ENCODE measurements at regions not wholly inside any gene's neighbourhood (a gene's known extent, or its start where the extent isn't known, plus 50 kb on each side); places are given as distances from the start of the nearest gene placed in this dataset.

GRCh38 chr2:114293355-114293754 is 149.1 kb upstream of the DPP10 start:
- TF ChIP-seq POLR2A (IDR thresholded peaks at IDR 0.05; ENCODE audit: low read depth, low read length) (no peak), PAX5 (IDR thresholded peaks at IDR 0.05; ENCODE audit: insufficient read depth, low read length, severe bottlenecking) (no peak), POLR2AphosphoS5 (IDR thresholded peaks at IDR 0.05; ENCODE audit: low read depth, low read length) (no peak)
